ENCODE measurements at regions not wholly inside any gene's neighbourhood (a gene's known extent, or its start where the extent isn't known, plus 50 kb on each side); places are given as distances from the start of the nearest gene placed in this dataset.
"Not testable (repeated sequence)": the region's sequence is repeated elsewhere in the genome, so short reads cannot be mapped to it uniquely, and the experiment has no call there.

- DNase-seq (ENCODE audit: low spot score): not testable (repeated sequence)
Observed at GRCh38 chrY:16329135-16329820, 1550.7 kb downstream of the CDY2B start.

Data from GM20000 (cell line).